Keratinocyte (primary cell): ENCODE measurements at regions not wholly inside any gene's neighbourhood (a gene's known extent, or its start where the extent isn't known, plus 50 kb on each side); places are given as distances from the start of the nearest gene placed in this dataset.

Experiments used
- DNase-seq: peaks from one replicate; pipeline ENCODE4 v3.0.0-alpha.2; 2011; ENCODE audit warnings: low read depth, missing footprints, low spot score
- FAIRE-seq: peaks from 2 replicates; lab custom pipeline; 2011; peaks lifted over from hg19 to GRCh38; lab: Jason Lieb, UNC
- H2AFZ ChIP-seq: 2 replicates; pipeline ENCODE4 v1.6.0; 2012; ENCODE audit warnings: low read length, control low read depth, inconsistent platforms; ENCODE audit not compliant: control insufficient read depth
- H3K27ac ChIP-seq: 2 replicates; pipeline ENCODE4 v1.5.1; 2011; ENCODE audit warnings: low read length; ENCODE audit not compliant: control insufficient read depth, insufficient read depth
- H3K27me3 ChIP-seq: 3 replicates; pipeline ENCODE4 v1.6.0; 2011; ENCODE audit warnings: low read length; ENCODE audit not compliant: control insufficient read depth, insufficient read depth; ENCODE audit errors: extremely low read depth
- H3K36me3 ChIP-seq, 2 experiments: 2 replicates in 1 of 2; 3 replicates in 1 of 2; pipeline ENCODE4 v1.5.1; 2011; ENCODE audit warnings: low read length in 2 of 2, mild to moderate bottlenecking in 1 of 2; ENCODE audit not compliant: control insufficient read depth in 2 of 2, insufficient read depth in 2 of 2; ENCODE audit errors: extremely low read depth in 1 of 2
- H3K4me1 ChIP-seq: 3 replicates; pipeline ENCODE4 v1.5.1; 2011; ENCODE audit warnings: low read length; ENCODE audit not compliant: control insufficient read depth, insufficient read depth; ENCODE audit errors: extremely low read depth
- H3K4me2 ChIP-seq: 3 replicates; pipeline ENCODE4 v1.6.0; 2011; ENCODE audit warnings: low read depth, low read length; ENCODE audit not compliant: control insufficient read depth, insufficient read depth; ENCODE audit errors: extremely low read depth
- H3K4me3 ChIP-seq, 3 experiments: fragments of 200-600 bp in 1 of 3; sonication (generic) in 1 of 3; 2 replicates in 2 of 3; 3 replicates in 1 of 3; pipeline ENCODE4 v1.5.1; 2011 to 2016; ENCODE audit warnings: low read length in 3 of 3, mild to moderate bottlenecking in 3 of 3, control low read depth in 2 of 3, inconsistent platforms in 1 of 3, low read depth in 1 of 3, mixed read lengths in 1 of 3, mixed run types in 1 of 3, moderate library complexity in 1 of 3; ENCODE audit not compliant: control insufficient read depth in 2 of 3, insufficient read depth in 2 of 3; ENCODE audit errors: extremely low read depth in 1 of 3
- H3K79me2 ChIP-seq: 2 replicates; pipeline ENCODE4 v1.6.0; 2012; ENCODE audit warnings: low read length; ENCODE audit not compliant: control insufficient read depth, insufficient read depth
- H3K9ac ChIP-seq: 3 replicates; pipeline ENCODE4 v1.6.0; 2011; ENCODE audit warnings: low read length; ENCODE audit not compliant: control insufficient read depth, insufficient read depth; ENCODE audit errors: extremely low read depth
- H3K9me1 ChIP-seq: 3 replicates; pipeline ENCODE4 v1.6.0; 2011; ENCODE audit warnings: low read length; ENCODE audit not compliant: control insufficient read depth, insufficient read depth; ENCODE audit errors: extremely low read depth
- H3K9me3 ChIP-seq: 2 replicates; pipeline ENCODE4 v1.5.1; 2012; ENCODE audit warnings: low read depth, low read length; ENCODE audit not compliant: control insufficient read depth
- H4K20me1 ChIP-seq: 3 replicates; pipeline ENCODE4 v1.6.0; 2011; ENCODE audit warnings: low read length; ENCODE audit not compliant: control insufficient read depth, insufficient read depth; ENCODE audit errors: extremely low read depth
- CTCF ChIP-seq, 3 experiments: IDR thresholded peaks in 1 of 3; conservative IDR thresholded peaks in 1 of 3; optimal IDR thresholded peaks in 1 of 3; 2 replicates in 2 of 3; 3 replicates in 1 of 3; pipeline versions ENCODE3 to v1.5.1; 2011; ENCODE audit warnings: low read length in 3 of 3, mild to moderate bottlenecking in 3 of 3, moderate library complexity in 2 of 3, control low read depth in 1 of 3, inconsistent platforms in 1 of 3; ENCODE audit not compliant: insufficient read depth in 2 of 3; ENCODE audit errors: extremely low read depth in 1 of 3
- EZH2 ChIP-seq: IDR thresholded peaks from one replicate; pipeline ENCODE4 v1.6.1; 2012; ENCODE audit warnings: inconsistent platforms, mild to moderate bottlenecking, low read length, moderate library complexity
- dilution Hi-C: fragments of 300-500 bp; cut with MboI; formaldehyde crosslinking; loops from one replicate; pipeline ENCODE4 v1.7.0; 2020; ENCODE audit warnings: low sequenced_read_pairs; ENCODE audit not compliant: extremely low pct_ligation_motif_present

DNA sequence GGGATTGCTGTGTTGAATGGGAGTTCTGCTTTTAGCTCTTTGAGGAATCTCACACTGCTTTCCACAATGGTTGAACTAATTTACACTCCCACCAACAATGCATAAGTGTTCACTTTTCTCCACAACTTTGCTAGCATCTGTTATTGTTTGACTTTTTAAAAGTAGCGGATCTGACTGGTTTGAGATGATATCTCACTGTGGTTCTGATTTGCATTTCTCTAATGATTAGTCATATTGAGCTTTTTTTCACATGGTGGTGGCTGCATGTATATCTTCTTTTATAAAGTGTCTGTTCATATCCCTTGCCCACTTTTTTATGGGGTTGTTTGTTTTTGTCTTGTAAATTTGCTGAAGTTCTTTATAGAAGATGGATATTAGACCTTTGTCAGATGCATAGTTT lies 588.3 kb upstream of the ADGRB3 start:
- H3K4me3 ChIP-seq, result no peak overlapping the region
- H4K20me1 ChIP-seq, result no peaks in the 10 kb centered on the region
- no peak for DNase-seq
- no peaks in the 10 kb centered on the region for H3K27me3 ChIP-seq
- H3K4me2 ChIP-seq, result no peak overlapping the region
- H3K36me3 ChIP-seq, result no peaks in the 10 kb centered on the region
- no peak overlapping the region for H3K27ac ChIP-seq
- H3K9me1 ChIP-seq, result no peaks in the 10 kb centered on the region
- FAIRE-seq, result no peak
- dilution Hi-C loops, result no loop called here
- H3K79me2 ChIP-seq, result no peaks in the 10 kb centered on the region
- H2AFZ ChIP-seq, result no peak overlapping the region
- no peaks in the 10 kb centered on the region for H3K9me3 ChIP-seq
- no peak for TF ChIP-seq CTCF (optimal IDR thresholded peaks at IDR 0.05 in 1 of 3, IDR thresholded peaks at IDR 0.05 in 1 of 3, conservative IDR thresholded peaks at IDR 0.05 in 1 of 3; ENCODE audit: extremely low read depth in 1 of 3, insufficient read depth in 2 of 3, low read length in 3 of 3)
- TF ChIP-seq EZH2, result no peak
- H3K9ac ChIP-seq, result no peak overlapping the region
- H3K4me1 ChIP-seq, result no peaks in the 10 kb centered on the region

GRCh38 chr6:68046302-68046701 lies 588.8 kb upstream of the ADGRB3 start:
- no peak overlapping the region for H3K27ac ChIP-seq
- H3K9ac ChIP-seq, result no peak overlapping the region
- FAIRE-seq (no peak), DNase-seq (no peak)
- no peaks in the 10 kb centered on the region for H4K20me1 ChIP-seq
- no peaks in the 10 kb centered on the region for H3K9me3 ChIP-seq
- H3K79me2 ChIP-seq, result no peaks in the 10 kb centered on the region
- no peaks in the 10 kb centered on the region for H3K27me3 ChIP-seq
- no peak overlapping the region for H2AFZ ChIP-seq
- TF ChIP-seq CTCF (optimal IDR thresholded peaks at IDR 0.05 in 1 of 3, IDR thresholded peaks at IDR 0.05 in 1 of 3, conservative IDR thresholded peaks at IDR 0.05 in 1 of 3; ENCODE audit: extremely low read depth in 1 of 3, insufficient read depth in 2 of 3, low read length in 3 of 3) (no peak), EZH2 (no peak)
- H3K4me1 ChIP-seq, result no peaks in the 10 kb centered on the region
- H3K36me3 ChIP-seq, result no peaks in the 10 kb centered on the region
- dilution Hi-C loops, result no loop called here
- no peak overlapping the region for H3K4me2 ChIP-seq
- no peak overlapping the region for H3K4me3 ChIP-seq
- H3K9me1 ChIP-seq, result no peaks in the 10 kb centered on the region
